ENCODE measurements at regions not wholly inside any gene's neighbourhood (a gene's known extent, or its start where the extent isn't known, plus 50 kb on each side); places are given as distances from the start of the nearest gene placed in this dataset.
"Not testable (repeated sequence)": the region's sequence is repeated elsewhere in the genome, so short reads cannot be mapped to it uniquely, and the experiment has no call there.

DNA sequence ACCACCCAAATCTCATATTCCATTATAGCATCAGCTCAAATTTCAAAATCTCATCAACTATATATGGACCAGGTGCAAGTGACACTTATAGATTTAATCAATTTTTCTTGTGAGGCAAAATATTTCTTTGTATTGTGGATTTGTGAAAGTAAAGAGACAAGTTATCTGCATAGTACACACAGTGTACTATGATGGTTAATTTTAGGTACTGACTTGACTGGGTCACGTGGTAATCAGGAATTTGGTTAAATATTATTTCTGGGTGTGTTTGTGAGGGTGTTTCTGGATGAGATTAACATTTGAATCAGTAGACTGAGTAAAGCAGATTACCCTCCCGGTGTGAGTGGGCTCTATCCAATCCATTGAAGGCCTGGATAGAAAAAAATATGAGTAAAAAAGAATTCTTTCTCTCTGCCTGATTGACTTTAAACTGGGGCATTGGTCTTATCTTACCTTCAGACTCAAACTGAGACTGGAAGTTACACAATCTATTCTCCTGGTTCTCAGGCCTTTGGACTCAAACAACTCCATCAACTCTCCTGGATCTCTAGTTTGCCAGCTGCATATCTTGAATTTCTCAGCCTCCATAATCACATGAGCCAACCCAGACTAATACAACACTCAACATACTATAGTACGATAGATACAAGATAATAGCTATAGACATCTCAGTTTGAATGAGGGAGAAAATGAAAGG, 799.9 kb downstream of the NAP1L3 start:
- DNase-seq = not testable (repeated sequence)

DNA sequence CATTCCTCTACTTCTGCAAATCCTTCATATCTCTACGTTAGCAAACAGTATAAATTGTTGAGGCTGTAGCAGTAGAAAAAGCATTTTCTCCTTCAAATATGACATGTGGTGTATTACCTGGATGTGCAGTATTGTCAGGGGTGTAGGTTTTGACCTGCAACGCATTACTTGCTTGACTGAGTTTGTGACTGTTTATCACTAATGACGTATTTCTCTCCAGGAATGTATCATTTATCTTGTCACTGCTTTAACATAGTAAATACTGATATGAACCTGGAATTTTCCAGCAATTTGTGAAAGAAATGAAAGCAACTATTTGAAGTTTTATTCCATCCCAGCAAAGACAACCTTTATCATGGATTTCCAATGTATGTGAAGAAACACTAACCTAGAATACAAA, 823.4 kb downstream of the NAP1L3 start:
- DNase-seq = not testable (repeated sequence)

DNA sequence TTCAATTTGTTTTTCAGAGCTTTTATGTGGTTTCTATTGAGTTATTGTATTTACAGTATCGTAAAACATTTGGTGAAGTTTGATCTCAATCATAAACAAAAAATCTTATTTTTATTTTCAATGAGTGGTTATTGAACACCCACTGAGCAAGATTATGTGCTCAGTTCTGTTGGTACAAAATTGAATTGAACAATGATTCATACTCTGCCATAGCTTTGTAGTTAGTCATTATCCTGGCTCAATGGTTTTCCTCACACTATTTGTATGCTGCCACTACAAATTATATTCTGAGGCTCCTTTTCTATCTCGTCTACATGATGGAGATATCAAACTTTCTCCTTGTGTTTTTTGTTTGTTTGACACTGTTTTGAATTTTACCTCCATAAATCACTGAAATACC, 829.5 kb downstream of the NAP1L3 start:
- DNase-seq = peak in 1 of 3 experiments; percentile 40

DNA sequence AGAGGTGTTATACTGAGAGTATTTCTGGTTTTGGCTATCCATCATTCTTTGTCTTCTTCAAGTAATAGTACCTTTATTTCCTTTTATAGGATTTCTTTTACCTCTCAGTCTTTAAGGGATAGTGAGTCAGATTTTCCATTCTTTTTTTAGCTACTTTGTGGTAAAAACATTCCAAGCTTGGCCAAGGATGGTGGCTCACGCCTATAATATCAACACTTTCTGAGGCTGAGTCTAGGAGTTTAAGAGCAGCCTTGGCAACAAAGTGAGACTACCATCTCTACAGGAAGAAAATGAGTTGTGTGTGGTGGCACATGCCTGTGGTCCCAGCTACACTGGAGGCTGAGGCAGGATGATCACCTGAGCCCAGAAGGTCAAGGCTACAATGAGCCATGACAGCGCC, 840.6 kb downstream of the NAP1L3 start:
- DNase-seq = not testable (repeated sequence)

DNA sequence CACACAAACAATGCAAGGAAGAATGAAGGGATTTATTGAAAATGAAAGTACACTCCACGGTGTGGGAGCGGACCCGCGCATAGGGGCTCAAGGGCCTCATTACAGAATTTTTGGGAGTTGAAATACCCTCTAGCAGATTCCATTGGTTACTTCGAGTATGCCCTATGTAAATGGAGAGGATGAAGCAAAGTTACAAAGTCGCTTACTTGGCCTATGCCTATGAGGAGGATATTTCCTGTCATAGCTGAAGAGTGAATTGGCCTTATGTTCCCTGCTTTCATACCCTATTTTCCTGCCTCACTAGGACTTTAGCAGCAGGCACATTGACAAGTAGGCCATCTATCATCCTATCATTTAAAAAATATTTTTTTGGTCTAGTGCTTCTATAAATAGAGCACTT, 843.3 kb downstream of the NAP1L3 start:
- not testable (repeated sequence) for DNase-seq

DNA sequence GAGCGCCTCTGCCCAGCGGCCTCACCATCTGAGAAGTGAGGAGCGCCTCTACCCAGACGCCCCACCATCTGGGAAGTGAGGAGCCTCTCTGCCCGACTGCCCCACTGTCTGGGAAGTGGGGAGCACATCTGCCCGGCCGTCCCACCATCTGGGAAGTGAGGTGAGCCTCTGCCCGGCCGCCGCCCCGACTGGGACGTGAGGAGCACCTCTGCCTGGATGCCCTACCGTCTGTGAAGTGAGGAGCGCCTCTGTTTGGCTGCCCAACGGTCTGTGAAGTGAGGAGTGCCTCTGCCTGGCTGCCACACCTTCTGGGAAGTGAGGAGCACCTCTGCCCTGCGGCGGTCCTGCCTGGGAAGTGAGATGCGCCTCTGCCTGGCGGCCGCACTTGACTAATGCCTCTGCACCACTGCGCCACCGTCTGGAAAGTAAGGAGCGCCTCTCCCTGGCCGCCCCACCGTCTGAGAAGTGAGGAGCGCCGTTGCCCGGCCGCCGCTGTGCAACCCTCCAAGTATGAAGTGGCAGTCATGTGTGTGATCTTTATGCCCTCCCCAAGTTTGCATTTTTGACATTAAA, 851.7 kb downstream of the NAP1L3 start:
- DNase-seq = not testable (repeated sequence)

DNA sequence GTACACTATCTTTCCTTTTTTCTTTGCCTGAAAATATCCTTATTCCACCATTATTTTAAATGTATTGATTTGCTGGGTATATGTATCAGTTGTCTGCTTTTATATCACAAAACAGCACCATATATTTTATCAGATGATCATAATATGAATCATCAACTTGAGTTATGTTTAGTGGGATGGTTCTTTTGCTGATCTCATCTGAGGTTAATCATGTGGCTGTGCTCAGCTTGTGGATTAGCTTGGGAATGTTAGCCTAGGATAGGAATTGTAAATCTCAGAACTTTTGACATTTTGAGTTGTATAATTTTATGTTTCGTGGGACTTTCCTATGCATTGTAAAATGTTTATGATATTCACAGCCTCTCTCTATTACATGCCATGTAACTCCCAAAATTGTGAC, 881.3 kb downstream of the NAP1L3 start:
- DNase-seq = not testable (repeated sequence)

DNA sequence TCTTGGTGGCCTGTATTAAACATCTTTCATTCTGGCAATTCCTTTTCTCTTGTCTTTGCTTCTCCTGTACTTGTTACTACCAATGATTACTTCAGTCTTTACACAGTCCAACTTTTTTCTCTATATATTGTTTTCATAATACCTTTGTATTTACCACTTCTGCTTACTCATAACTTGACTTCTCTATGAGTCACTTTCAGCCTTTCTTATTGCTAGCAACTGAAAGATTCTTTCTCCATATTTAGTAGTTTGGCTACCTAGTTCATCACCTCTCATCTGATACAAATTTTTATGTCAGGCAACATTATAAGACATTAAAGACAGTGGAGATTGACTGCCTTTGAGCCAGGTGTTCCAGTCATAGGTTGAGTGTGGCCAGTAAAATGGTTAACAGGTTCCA, 893.3 kb downstream of the NAP1L3 start:
- DNase-seq = not testable (repeated sequence)

DNA sequence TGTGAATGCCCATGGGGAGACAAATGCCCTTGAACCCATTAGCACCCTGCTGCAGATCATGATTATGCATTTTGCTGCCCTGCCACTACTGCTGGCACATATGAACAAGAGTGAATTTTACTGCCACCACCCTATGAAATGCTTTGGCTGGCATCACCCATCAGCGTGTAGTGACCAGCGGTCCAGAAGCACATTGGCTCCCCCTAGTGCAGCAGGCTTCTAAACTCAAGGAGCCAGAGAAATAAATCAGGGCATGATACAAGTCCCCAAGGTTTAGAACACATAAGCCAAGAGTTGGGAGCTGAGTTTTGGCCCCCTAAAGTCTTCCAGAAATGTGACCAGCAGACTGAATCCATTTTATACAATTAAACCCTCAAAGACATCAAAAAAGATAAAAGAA, 899.4 kb downstream of the NAP1L3 start:
- peak in 2 of 3 experiments; percentile 17 to 45 for DNase-seq

DNA sequence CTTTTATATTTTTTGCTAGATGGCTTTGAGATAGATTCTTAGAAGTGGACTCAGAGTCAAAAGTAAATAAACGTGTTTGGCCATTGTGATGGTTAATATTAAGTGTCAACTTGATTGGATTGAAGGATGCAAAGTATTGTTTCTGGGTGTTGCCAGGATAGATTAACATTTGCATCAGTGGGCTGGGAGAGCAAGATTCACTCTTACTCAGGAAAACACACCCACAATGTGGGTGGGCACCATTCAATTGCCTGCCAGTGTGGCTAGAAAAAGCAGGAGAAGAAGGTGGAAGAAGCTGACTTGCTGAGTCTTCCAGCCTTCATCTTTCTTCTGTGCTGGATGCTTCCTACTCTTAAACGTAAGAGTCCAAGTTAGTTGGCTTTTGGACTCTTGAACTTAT, 912.4 kb downstream of the NAP1L3 start:
- not testable (repeated sequence) for DNase-seq

Data from NCI-H1417 (cell line).